HPDE6-E6E7 (cell line): ENCODE measurements at regions not wholly inside any gene's neighbourhood (a gene's known extent, or its start where the extent isn't known, plus 50 kb on each side); places are given as distances from the start of the nearest gene placed in this dataset.

ENCODE experiments used
- DNase-seq: peaks from one replicate; pipeline ENCODE4 v3.0.0; 2011; ENCODE audit warnings: missing footprints; ENCODE audit errors: extremely low spot score

- DNase-seq: no peak
Measured at GRCh38 chr10:117638200-117638599, 95.7 kb downstream of the EMX2 start.

GRCh38 chr10:117638664-117639200, 96.2 kb downstream of the EMX2 start:
- DNase-seq: no peak

- DNase-seq: no peak
Measured at GRCh38 chr10:117640406-117640805, 97.9 kb downstream of the EMX2 start.

GRCh38 chr10:117646718-117647117, 104.2 kb downstream of the EMX2 start:
- DNase-seq: no peak

GRCh38 chr10:117647306-117647705, 104.8 kb downstream of the EMX2 start:
- no peak for DNase-seq

- DNase-seq: no peak
Measured at GRCh38 chr10:117651121-117651520, 108.6 kb downstream of the EMX2 start.

- no peak for DNase-seq
Measured at GRCh38 chr10:117652228-117653169, 110.0 kb downstream of the EMX2 start.

- DNase-seq: peak; percentile 94
Measured at GRCh38 chr10:117653170-117653515, 110.6 kb downstream of the EMX2 start.

GRCh38 chr10:117654105-117654504, 111.6 kb downstream of the EMX2 start:
- no peak for DNase-seq

GRCh38 chr10:117656385-117657367, 114.1 kb downstream of the EMX2 start:
- no peak for DNase-seq

- no peak for DNase-seq
Measured at GRCh38 chr10:117661316-117661715, 118.8 kb downstream of the EMX2 start.

GRCh38 chr10:117662126-117662525, 119.6 kb downstream of the EMX2 start:
- no peak for DNase-seq

- DNase-seq: no peak
Measured at GRCh38 chr10:117662751-117663540, 120.4 kb downstream of the EMX2 start.

GRCh38 chr10:117663750-117664149, 121.2 kb downstream of the EMX2 start:
- no peak for DNase-seq

- no peak for DNase-seq
Measured at GRCh38 chr10:117664288-117664687, 121.7 kb downstream of the EMX2 start.

GRCh38 chr10:117666166-117666565, 123.6 kb downstream of the EMX2 start:
- no peak for DNase-seq

GRCh38 chr10:117666965-117667364, 124.4 kb downstream of the EMX2 start:
- no peak for DNase-seq

GRCh38 chr10:117667831-117668230, 125.3 kb downstream of the EMX2 start:
- DNase-seq: no peak

- no peak for DNase-seq
Measured at GRCh38 chr10:117668327-117669008, 125.9 kb downstream of the EMX2 start.

GRCh38 chr10:117669122-117669521, 126.6 kb downstream of the EMX2 start:
- no peak for DNase-seq
